Choroid plexus epithelial cell (primary cell): ENCODE measurements at regions not wholly inside any gene's neighbourhood (a gene's known extent, or its start where the extent isn't known, plus 50 kb on each side); places are given as distances from the start of the nearest gene placed in this dataset.

Experiments used
- DNase-seq: peaks from one replicate; pipeline ENCODE4 v3.0.0-alpha.2; 2010; ENCODE audit warnings: low read depth
- H3K4me3 ChIP-seq: 2 replicates; pipeline ENCODE4 v1.5.1; 2011; ENCODE audit warnings: low read depth, mild to moderate bottlenecking, control low read depth, low read length, moderate library complexity
- TF ChIP-seq, protein P1 (sequence below): conservative IDR thresholded peaks from 2 replicates; pipeline ENCODE4 v1.5.1; 2011; ENCODE audit warnings: low read depth, mild to moderate bottlenecking, control low read depth, inconsistent platforms, low read length, moderate library complexity

GRCh38 chr17:27230996-27231395 lies 62.9 kb upstream of the WSB1 start:
- TF ChIP-seq, protein P1, sequence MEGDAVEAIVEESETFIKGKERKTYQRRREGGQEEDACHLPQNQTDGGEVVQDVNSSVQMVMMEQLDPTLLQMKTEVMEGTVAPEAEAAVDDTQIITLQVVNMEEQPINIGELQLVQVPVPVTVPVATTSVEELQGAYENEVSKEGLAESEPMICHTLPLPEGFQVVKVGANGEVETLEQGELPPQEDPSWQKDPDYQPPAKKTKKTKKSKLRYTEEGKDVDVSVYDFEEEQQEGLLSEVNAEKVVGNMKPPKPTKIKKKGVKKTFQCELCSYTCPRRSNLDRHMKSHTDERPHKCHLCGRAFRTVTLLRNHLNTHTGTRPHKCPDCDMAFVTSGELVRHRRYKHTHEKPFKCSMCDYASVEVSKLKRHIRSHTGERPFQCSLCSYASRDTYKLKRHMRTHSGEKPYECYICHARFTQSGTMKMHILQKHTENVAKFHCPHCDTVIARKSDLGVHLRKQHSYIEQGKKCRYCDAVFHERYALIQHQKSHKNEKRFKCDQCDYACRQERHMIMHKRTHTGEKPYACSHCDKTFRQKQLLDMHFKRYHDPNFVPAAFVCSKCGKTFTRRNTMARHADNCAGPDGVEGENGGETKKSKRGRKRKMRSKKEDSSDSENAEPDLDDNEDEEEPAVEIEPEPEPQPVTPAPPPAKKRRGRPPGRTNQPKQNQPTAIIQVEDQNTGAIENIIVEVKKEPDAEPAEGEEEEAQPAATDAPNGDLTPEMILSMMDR = no peak
- no peak overlapping the region for H3K4me3 ChIP-seq
- DNase-seq = no peak

GRCh38 chr17:27232328-27232727 lies 61.6 kb upstream of the WSB1 start:
- TF ChIP-seq, protein P1 = no peak
- H3K4me3 ChIP-seq = no peak overlapping the region
- DNase-seq = no peak

DNA sequence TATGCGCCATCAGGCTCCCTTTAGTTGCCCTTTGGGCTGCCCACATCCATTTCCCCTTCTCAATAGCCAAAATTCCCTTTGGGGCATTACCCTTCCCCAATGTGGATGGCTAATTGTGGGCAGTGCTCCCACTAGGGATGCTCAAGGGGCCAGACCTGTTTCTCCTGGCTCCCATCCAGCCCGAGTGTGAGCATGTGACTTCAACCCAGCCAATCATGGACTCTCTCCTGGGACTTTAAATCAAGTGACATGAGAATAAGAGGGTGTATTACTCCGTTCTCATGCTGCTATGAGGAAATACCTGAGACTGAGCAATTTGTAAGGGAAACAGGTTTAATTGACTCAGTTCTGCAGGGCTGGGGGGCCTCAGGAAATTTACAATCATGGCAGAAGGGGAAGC lies 60.9 kb upstream of the WSB1 start:
- DNase-seq = no peak
- H3K4me3 ChIP-seq = no peak overlapping the region
- TF ChIP-seq, protein P1 = no peak

- DNase-seq = no peak
- H3K4me3 ChIP-seq = no peak overlapping the region
- TF ChIP-seq, protein P1 = no peak
These were observed 60.1 kb upstream of the WSB1 start for GRCh38 chr17:27233776-27234175.

DNA sequence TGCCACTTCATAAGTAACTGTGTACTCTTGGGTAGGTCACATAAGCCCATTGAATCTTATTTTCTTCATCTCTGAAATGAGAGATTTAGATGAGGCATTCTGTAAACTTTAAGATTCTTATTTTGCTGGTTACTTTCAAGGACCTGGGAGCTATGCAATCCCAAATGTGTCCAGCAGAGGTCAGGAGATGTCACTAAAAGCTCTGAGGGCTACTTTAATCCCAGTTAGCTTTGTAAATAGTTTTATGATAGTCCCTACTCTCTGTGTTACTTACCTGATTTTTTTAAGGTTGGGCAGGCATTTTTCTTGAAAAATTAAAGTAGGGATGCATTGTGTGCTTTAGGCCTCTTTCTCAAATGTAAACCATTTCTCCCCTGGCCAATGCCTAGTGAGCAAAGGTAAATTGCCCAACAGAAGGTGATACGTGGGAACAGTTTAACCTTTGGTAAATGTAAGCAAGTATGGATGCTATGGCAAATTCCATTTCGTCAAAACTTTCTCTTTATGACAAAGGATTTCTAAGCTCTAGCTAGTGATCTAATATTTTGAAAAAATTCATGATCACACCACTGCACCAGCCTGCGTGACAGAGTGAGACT lies 57.1 kb upstream of the WSB1 start:
- H3K4me3 ChIP-seq = no peak overlapping the region
- TF ChIP-seq, protein P1 = peak; percentile 90
- DNase-seq = peak; percentile 89

GRCh38 chr17:27237890-27238289 lies 56.0 kb upstream of the WSB1 start:
- TF ChIP-seq, protein P1 = no peak
- no peak overlapping the region for H3K4me3 ChIP-seq
- DNase-seq = no peak

DNA sequence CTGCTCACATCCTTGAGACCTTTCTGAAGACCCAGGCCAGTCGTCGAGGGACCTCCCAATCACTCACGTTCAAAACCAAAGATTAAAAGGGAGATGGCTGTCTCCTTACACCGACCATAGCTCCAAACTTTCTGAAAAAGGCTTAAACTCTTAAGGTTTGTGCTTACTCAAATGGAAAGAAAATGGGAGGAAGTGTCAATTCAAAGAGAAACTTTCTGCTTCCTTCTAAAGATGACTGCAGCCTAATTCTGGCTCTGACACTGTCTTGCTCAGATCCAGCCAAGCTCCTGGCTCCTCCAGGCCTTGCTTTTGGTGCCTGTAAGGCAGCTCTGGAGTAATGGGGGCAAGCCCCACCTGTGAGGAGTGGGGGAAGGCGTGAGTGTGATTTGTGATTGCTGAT lies 54.9 kb upstream of the WSB1 start:
- no peak for DNase-seq
- TF ChIP-seq, protein P1 = no peak
- H3K4me3 ChIP-seq = no peak overlapping the region
